HCT116 (cell line): ENCODE measurements at regions not wholly inside any gene's neighbourhood (a gene's known extent, or its start where the extent isn't known, plus 50 kb on each side); places are given as distances from the start of the nearest gene placed in this dataset.

ENCODE experiments used
- ATAC-seq: fragments of 200-7000 bp; cut with Tn5 transposase; 2 replicates; pipeline ENCODE4 v1.9.1; 2020; ENCODE audit warnings: mild to moderate bottlenecking, moderate library complexity
- BruUV-seq: library from RNA; stranded (reverse); fragments of 400-500 nt; replicated peaks from 2 replicates; lab custom pipeline; 2021; lab: Mats Ljungman, UMichigan
- CTCF ChIA-PET: fragments of 300-600 bp; sonication (Branson Sonifier 250); formaldehyde crosslinking; loops from one replicate; lab custom pipeline; 2021; ENCODE audit warnings: antibody characterized with exemption; lab: Charles Lee
- POLR2A ChIA-PET: fragments of 300-600, 350-600 bp; sonication (Branson Sonifier 250); formaldehyde crosslinking; loops from one replicate; lab custom pipeline; 2021; ENCODE audit warnings: antibody characterized with exemption; lab: Charles Lee
- RAD21 ChIA-PET, 2 experiments: fragments of 300-600 bp; sonication (Branson Sonifier 250); formaldehyde crosslinking; loops; one replicate each; lab custom pipeline; 2023; ENCODE audit warnings: low total read pairs in 2 of 2; ENCODE audit not compliant: uncharacterized antibody in 2 of 2, unreplicated experiment in 2 of 2, low non-redundant PET in 1 of 2; lab: Charles Lee
- DNase-seq: peaks from one replicate; pipeline ENCODE4 v3.0.0-alpha.2; 2010; ENCODE audit warnings: low read depth, low spot score
- H2AFZ ChIP-seq: fragments of 200-600 bp; shearing (Covaris generic), sonication (generic); 2 replicates; pipeline ENCODE4 v1.6.1; 2017; ENCODE audit warnings: low read depth, mixed run types, mixed read lengths, antibody characterized with exemption, low read length; ENCODE audit not compliant: poor library complexity, severe bottlenecking
- H3K27ac ChIP-seq: 2 replicates; pipeline ENCODE4 v1.5.1; 2012; ENCODE audit warnings: low read depth, low read length
- H3K27me3 ChIP-seq: fragments of 200-600 bp; sonication (generic); 2 replicates; pipeline ENCODE4 v1.6.1; 2016; ENCODE audit warnings: mixed run types, low read length, mixed read lengths; ENCODE audit not compliant: insufficient read depth
- H3K36me3 ChIP-seq, 2 experiments: fragments of 200-500 bp in 1 of 2; fragments of 200-600 bp in 1 of 2; sonication (Bioruptor generic) in 1 of 2; sonication (generic) in 1 of 2; 2 replicates each; pipeline versions ENCODE4 v1.5.1 to v1.6.1; 2014 to 2016; ENCODE audit warnings: low read length in 2 of 2, inconsistent platforms in 1 of 2, mixed read lengths in 1 of 2, mixed run types in 1 of 2; ENCODE audit not compliant: insufficient read depth in 2 of 2, control insufficient read depth in 1 of 2
- H3K4me1 ChIP-seq, 2 experiments: fragments of 200-600 bp in 1 of 2; sonication (generic) in 1 of 2; 2 replicates each; pipeline versions ENCODE4 v1.5.1 to v1.6.1; 2012 to 2017; ENCODE audit warnings: low read length in 2 of 2, inconsistent platforms in 1 of 2, mild to moderate bottlenecking in 1 of 2, mixed read lengths in 1 of 2, mixed run types in 1 of 2, moderate library complexity in 1 of 2; ENCODE audit not compliant: insufficient read depth in 2 of 2, control insufficient read depth in 1 of 2
- H3K4me2 ChIP-seq: fragments of 200-600 bp; sonication (generic); 2 replicates; pipeline ENCODE4 v1.6.1; 2017; ENCODE audit warnings: mixed run types, low read length, mixed read lengths
- H3K4me3 ChIP-seq, 2 experiments: fragments of 200-600 bp in 1 of 2; sonication (generic) in 1 of 2; replicated peaks in 1 of 2; 2 replicates each; pipeline ENCODE4 v1.5.1; 2011 to 2016; ENCODE audit warnings: low read length in 2 of 2, control low read depth in 1 of 2, low read depth in 1 of 2, mild to moderate bottlenecking in 1 of 2, mixed read lengths in 1 of 2, mixed run types in 1 of 2
- H3K79me2 ChIP-seq: fragments of 200-600 bp; sonication (generic); 2 replicates; pipeline ENCODE4 v1.6.1; 2017; ENCODE audit warnings: mild to moderate bottlenecking, mixed run types, low read length, moderate library complexity, mixed read lengths; ENCODE audit not compliant: insufficient read depth
- H3K9ac ChIP-seq: fragments of 200-600 bp; sonication (generic); 2 replicates; pipeline ENCODE4 v1.6.1; 2016; ENCODE audit warnings: low read length, mixed read lengths
- H3K9me2 ChIP-seq: fragments of 200-600 bp; sonication (generic), shearing (Covaris generic); 2 replicates; pipeline ENCODE4 v1.6.1; 2017; ENCODE audit warnings: mixed run types, mild to moderate bottlenecking, moderate library complexity; ENCODE audit not compliant: insufficient read depth
- H3K9me3 ChIP-seq, 2 experiments: fragments of 200-500 bp in 1 of 2; fragments of 200-600 bp in 1 of 2; sonication (Bioruptor generic) in 1 of 2; sonication (generic) in 1 of 2; 2 replicates each; pipeline ENCODE4 v1.6.1; 2014 to 2017; ENCODE audit warnings: low read length in 2 of 2, mixed read lengths in 2 of 2, inconsistent platforms in 1 of 2, low read depth in 1 of 2, mild to moderate bottlenecking in 1 of 2, mixed run types in 1 of 2, moderate library complexity in 1 of 2; ENCODE audit not compliant: control insufficient read depth in 1 of 2, insufficient read depth in 1 of 2
- H4K20me1 ChIP-seq: fragments of 200-600 bp; sonication (generic), shearing (Covaris generic); 2 replicates; pipeline ENCODE4 v1.6.1; 2017; ENCODE audit warnings: mixed run types, mild to moderate bottlenecking, moderate library complexity; ENCODE audit not compliant: insufficient read depth
- CTCF ChIP-seq, 3 experiments: fragments of 200-600 bp in 1 of 3; sonication (generic) in 1 of 3; IDR thresholded peaks in 2 of 3; conservative IDR thresholded peaks in 1 of 3; 2 replicates each; pipeline ENCODE4 v1.5.1; 2012 to 2017; ENCODE audit warnings: low read depth in 2 of 3, low read length in 2 of 3, antibody characterized with exemption in 1 of 3, borderline replicate concordance in 1 of 3, control low read depth in 1 of 3, mild to moderate bottlenecking in 1 of 3, mixed read lengths in 1 of 3, mixed run types in 1 of 3, moderate library complexity in 1 of 3; ENCODE audit not compliant: insufficient read depth in 1 of 3
- EGR1 ChIP-seq: IDR thresholded peaks from 2 replicates; pipeline ENCODE4 v1.6.1; 2012; ENCODE audit warnings: low read depth
- JUND ChIP-seq: IDR thresholded peaks from 2 replicates; pipeline ENCODE4 v1.6.1; 2012
- POLR2A ChIP-seq: IDR thresholded peaks from 2 replicates; pipeline ENCODE4 v1.7.0; 2011; ENCODE audit warnings: borderline replicate concordance; ENCODE audit not compliant: insufficient read depth, insufficient read length; ENCODE audit errors: extremely low read depth
- POLR2AphosphoS5 ChIP-seq: IDR thresholded peaks from 2 replicates; pipeline ENCODE4 v1.6.1; 2011; ENCODE audit warnings: mild to moderate bottlenecking, low read depth, low read length, moderate library complexity
- SP1 ChIP-seq: IDR thresholded peaks from 2 replicates; pipeline ENCODE4 v1.6.1; 2012; ENCODE audit warnings: low read depth
- ZFX ChIP-seq: fragments of 450-650 bp; IDR thresholded peaks from 2 replicates; pipeline ENCODE4 v1.6.1; 2017
- ZNF274 ChIP-seq: fragments of 200-500 bp; sonication (Bioruptor generic); IDR thresholded peaks from 2 replicates; pipeline ENCODE4 v1.6.1; 2014; ENCODE audit warnings: mild to moderate bottlenecking, low read depth, low read length, inconsistent platforms
- intact Hi-C: fragments of 100-400 bp; cut with micrococcal nuclease; formaldehyde crosslinking; loops from 2 replicates; pipeline ENCODE4 v1.10.0; 2022
- TF ChIP-seq, protein P1 (sequence below): IDR thresholded peaks from 2 replicates; pipeline ENCODE4 v1.6.1; 2012; ENCODE audit warnings: low read depth
- TF ChIP-seq, protein P2 (sequence below): IDR thresholded peaks from 2 replicates; pipeline ENCODE4 v1.6.1; 2011; ENCODE audit warnings: mild to moderate bottlenecking, low read length, moderate library complexity; ENCODE audit not compliant: insufficient replicate concordance; ENCODE audit errors: extremely low read depth

GRCh38 chr11:24406389-24406788 lies 90.5 kb upstream of the LUZP2 start:
- BruUV-seq, result no TSS peak
- Histone ChIP-seq H3K4me2 (no peak overlapping the region), H3K36me3 (no peaks in the 10 kb centered on the region), H3K9me3 (peaks cover 3 to 9% of the 10 kb centered on the region in 2 experiments; a peak in 2 of 4 replicates), H3K27me3 (no peaks in the 10 kb centered on the region), H3K4me1 (no peaks in the 10 kb centered on the region), H3K9me2 (no peaks in the 10 kb centered on the region), H3K27ac (no peak overlapping the region), H4K20me1 (no peaks in the 10 kb centered on the region), H2AFZ (no peak overlapping the region), H3K4me3 (no peak overlapping the region), H3K9ac (no peak overlapping the region), H3K79me2 (no peaks in the 10 kb centered on the region)
- RAD21 ChIA-PET, result no interaction called here
- TF ChIP-seq ZFX (no peak), SP1 (no peak), POLR2A (no peak), POLR2AphosphoS5 (no peak), JUND (no peak), ZNF274 (no peak), CTCF (IDR thresholded peaks at IDR 0.05 in 2 of 3, conservative IDR thresholded peaks at IDR 0.05 in 1 of 3; ENCODE audit: borderline replicate concordance in 1 of 3, insufficient read depth in 1 of 3, low read depth in 2 of 3, low read length in 2 of 3) (no peak), EGR1 (no peak)
- TF ChIP-seq, protein P1, sequence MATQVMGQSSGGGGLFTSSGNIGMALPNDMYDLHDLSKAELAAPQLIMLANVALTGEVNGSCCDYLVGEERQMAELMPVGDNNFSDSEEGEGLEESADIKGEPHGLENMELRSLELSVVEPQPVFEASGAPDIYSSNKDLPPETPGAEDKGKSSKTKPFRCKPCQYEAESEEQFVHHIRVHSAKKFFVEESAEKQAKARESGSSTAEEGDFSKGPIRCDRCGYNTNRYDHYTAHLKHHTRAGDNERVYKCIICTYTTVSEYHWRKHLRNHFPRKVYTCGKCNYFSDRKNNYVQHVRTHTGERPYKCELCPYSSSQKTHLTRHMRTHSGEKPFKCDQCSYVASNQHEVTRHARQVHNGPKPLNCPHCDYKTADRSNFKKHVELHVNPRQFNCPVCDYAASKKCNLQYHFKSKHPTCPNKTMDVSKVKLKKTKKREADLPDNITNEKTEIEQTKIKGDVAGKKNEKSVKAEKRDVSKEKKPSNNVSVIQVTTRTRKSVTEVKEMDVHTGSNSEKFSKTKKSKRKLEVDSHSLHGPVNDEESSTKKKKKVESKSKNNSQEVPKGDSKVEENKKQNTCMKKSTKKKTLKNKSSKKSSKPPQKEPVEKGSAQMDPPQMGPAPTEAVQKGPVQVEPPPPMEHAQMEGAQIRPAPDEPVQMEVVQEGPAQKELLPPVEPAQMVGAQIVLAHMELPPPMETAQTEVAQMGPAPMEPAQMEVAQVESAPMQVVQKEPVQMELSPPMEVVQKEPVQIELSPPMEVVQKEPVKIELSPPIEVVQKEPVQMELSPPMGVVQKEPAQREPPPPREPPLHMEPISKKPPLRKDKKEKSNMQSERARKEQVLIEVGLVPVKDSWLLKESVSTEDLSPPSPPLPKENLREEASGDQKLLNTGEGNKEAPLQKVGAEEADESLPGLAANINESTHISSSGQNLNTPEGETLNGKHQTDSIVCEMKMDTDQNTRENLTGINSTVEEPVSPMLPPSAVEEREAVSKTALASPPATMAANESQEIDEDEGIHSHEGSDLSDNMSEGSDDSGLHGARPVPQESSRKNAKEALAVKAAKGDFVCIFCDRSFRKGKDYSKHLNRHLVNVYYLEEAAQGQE, result no peak
- TF ChIP-seq, protein P2, sequence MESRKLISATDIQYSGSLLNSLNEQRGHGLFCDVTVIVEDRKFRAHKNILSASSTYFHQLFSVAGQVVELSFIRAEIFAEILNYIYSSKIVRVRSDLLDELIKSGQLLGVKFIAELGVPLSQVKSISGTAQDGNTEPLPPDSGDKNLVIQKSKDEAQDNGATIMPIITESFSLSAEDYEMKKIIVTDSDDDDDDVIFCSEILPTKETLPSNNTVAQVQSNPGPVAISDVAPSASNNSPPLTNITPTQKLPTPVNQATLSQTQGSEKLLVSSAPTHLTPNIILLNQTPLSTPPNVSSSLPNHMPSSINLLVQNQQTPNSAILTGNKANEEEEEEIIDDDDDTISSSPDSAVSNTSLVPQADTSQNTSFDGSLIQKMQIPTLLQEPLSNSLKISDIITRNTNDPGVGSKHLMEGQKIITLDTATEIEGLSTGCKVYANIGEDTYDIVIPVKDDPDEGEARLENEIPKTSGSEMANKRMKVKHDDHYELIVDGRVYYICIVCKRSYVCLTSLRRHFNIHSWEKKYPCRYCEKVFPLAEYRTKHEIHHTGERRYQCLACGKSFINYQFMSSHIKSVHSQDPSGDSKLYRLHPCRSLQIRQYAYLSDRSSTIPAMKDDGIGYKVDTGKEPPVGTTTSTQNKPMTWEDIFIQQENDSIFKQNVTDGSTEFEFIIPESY, result no peak
- no peak for DNase-seq
- intact Hi-C loops, result no loop called here
- POLR2A ChIA-PET, result no interaction called here
- ATAC-seq, result no peak
- CTCF ChIA-PET, result no interaction called here
